ENCODE measurements at regions not wholly inside any gene's neighbourhood (a gene's known extent, or its start where the extent isn't known, plus 50 kb on each side); places are given as distances from the start of the nearest gene placed in this dataset.

DNA sequence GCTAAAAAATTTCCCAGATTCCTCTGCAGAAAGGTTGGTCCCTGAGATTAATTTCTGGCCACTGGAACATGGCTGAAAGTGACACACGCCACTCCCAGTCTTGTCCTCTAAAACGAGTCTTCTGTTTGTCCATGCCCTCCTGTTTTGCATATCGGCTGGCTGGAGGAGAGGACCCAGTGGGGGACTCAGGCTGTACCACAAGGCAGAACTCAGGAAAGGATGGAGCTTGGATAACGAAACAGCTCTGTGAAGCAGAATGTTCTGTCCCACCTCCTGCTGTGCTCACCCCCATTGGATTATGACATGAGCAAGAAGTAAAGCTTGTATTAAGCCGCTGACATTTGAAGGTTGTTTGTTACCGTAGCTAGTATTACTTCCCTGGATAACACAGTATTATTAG, 856.2 kb downstream of the BCL11B start:
- Histone ChIP-seq H3K9ac (replicated peaks; ENCODE audit: extremely low read depth, insufficient read depth, low read length) (no peak overlapping the region), H3K9me3 (replicated peaks; ENCODE audit: control insufficient read depth, insufficient read depth, low read length) (peaks cover 4% of the 10 kb centered on the region), H3K4me2 (ENCODE audit: insufficient read depth, low read length) (no peak overlapping the region), H3K36me3 (ENCODE audit: control insufficient read depth in 2 of 2, extremely low read depth in 1 of 2, insufficient read depth in 2 of 2, low read length in 2 of 2) (no peaks in the 10 kb centered on the region), H3K9me1 (replicated peaks; ENCODE audit: control insufficient read depth, extremely low read depth, insufficient read depth, low read length) (no peaks in the 10 kb centered on the region), H2AFZ (ENCODE audit: low read depth, low read length) (no peak overlapping the region), H3K27ac (ENCODE audit: insufficient read depth, low read depth, low read length) (no peak overlapping the region), H3K4me3 (replicated peaks in 1 of 3; ENCODE audit: insufficient read depth in 1 of 3, low read depth in 1 of 3, low read length in 3 of 3) (no peak overlapping the region), H3K79me2 (ENCODE audit: control insufficient read depth, insufficient read depth, low read length) (no peaks in the 10 kb centered on the region), H3K27me3 (ENCODE audit: control insufficient read depth in 2 of 2, insufficient read depth in 2 of 2, low read length in 2 of 2) (no peaks in the 10 kb centered on the region), H3K4me1 (ENCODE audit: control insufficient read depth, extremely low read depth, insufficient read depth, low read length) (no peaks in the 10 kb centered on the region), H4K20me1 (replicated peaks; ENCODE audit: control insufficient read depth, extremely low read depth, insufficient read depth, low read length) (no peaks in the 10 kb centered on the region)
- intact Hi-C loops (cut with micrococcal nuclease) = no loop called here
- DNase-seq (ENCODE audit: low read depth, low spot score) (no peak), FAIRE-seq (no peak)
- dilution Hi-C loops (cut with MboI; ENCODE audit: extremely low pct_ligation_motif_present, low sequenced_read_pairs) = no loop called here
- TF ChIP-seq POLR2AphosphoS5 (IDR thresholded peaks at IDR 0.05; ENCODE audit: insufficient read depth, low read depth, low read length) (no peak), JUN (IDR thresholded peaks at IDR 0.05; ENCODE audit: borderline replicate concordance, insufficient read depth, insufficient read length, low read depth) (no peak), MYC (IDR thresholded peaks at IDR 0.05; ENCODE audit: low read depth, low read length) (no peak), EZH2 (IDR thresholded peaks at IDR 0.05; ENCODE audit: borderline replicate concordance, low read depth, low read length, severe bottlenecking) (no peak), FOS (IDR thresholded peaks at IDR 0.05; ENCODE audit: borderline replicate concordance, insufficient read depth, low read length) (no peak), POLR2A (IDR thresholded peaks at IDR 0.05; ENCODE audit: low read depth, low read length) (no peak), GATA2 (IDR thresholded peaks at IDR 0.05; ENCODE audit: insufficient read depth, insufficient read length, low read depth, low read length) (no peak)
- TF ChIP-seq, protein P1, sequence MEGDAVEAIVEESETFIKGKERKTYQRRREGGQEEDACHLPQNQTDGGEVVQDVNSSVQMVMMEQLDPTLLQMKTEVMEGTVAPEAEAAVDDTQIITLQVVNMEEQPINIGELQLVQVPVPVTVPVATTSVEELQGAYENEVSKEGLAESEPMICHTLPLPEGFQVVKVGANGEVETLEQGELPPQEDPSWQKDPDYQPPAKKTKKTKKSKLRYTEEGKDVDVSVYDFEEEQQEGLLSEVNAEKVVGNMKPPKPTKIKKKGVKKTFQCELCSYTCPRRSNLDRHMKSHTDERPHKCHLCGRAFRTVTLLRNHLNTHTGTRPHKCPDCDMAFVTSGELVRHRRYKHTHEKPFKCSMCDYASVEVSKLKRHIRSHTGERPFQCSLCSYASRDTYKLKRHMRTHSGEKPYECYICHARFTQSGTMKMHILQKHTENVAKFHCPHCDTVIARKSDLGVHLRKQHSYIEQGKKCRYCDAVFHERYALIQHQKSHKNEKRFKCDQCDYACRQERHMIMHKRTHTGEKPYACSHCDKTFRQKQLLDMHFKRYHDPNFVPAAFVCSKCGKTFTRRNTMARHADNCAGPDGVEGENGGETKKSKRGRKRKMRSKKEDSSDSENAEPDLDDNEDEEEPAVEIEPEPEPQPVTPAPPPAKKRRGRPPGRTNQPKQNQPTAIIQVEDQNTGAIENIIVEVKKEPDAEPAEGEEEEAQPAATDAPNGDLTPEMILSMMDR (IDR thresholded peaks at IDR 0.05; ENCODE audit: extremely low read depth in 1 of 2, insufficient read depth in 1 of 2, low read depth in 1 of 2, low read length in 2 of 2) = no peak
- TF ChIP-seq, protein P2, sequence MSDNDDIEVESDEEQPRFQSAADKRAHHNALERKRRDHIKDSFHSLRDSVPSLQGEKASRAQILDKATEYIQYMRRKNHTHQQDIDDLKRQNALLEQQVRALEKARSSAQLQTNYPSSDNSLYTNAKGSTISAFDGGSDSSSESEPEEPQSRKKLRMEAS (IDR thresholded peaks at IDR 0.05; ENCODE audit: insufficient read depth, insufficient read length) = no peak
- ChIA-PET POLR2A (no interaction called here), CTCF (no interaction called here)
- BruUV-seq (replicated peaks) = no TSS peak
